PFSK-1 (cell line): ENCODE measurements at regions not wholly inside any gene's neighbourhood (a gene's known extent, or its start where the extent isn't known, plus 50 kb on each side); places are given as distances from the start of the nearest gene placed in this dataset.

Source experiments
- FOXP2 ChIP-seq: optimal IDR thresholded peaks from 2 replicates; pipeline ENCODE3; 2011; ENCODE audit warnings: borderline replicate concordance, control low read depth, inconsistent platforms; ENCODE audit not compliant: insufficient read depth; ENCODE audit errors: extremely low read length, extremely low read depth
- POLR2AphosphoS5 ChIP-seq: IDR thresholded peaks from 2 replicates; pipeline ENCODE4 v1.6.1; 2012; ENCODE audit warnings: low read depth, mild to moderate bottlenecking, control low read depth, low read length, moderate library complexity
- REST ChIP-seq, 2 experiments: IDR thresholded peaks; 2 replicates each; pipeline versions ENCODE4 v1.6.1 to v1.8.0; 2011 to 2012; ENCODE audit warnings: low read depth in 2 of 2, low read length in 2 of 2, control low read depth in 1 of 2, inconsistent platforms in 1 of 2, mild to moderate bottlenecking in 1 of 2, moderate library complexity in 1 of 2; ENCODE audit not compliant: insufficient read depth in 1 of 2
- SIN3A ChIP-seq: IDR thresholded peaks from 2 replicates; pipeline ENCODE4 v1.6.1; 2012; ENCODE audit warnings: mild to moderate bottlenecking, low read length, moderate library complexity, borderline replicate concordance; ENCODE audit not compliant: insufficient read depth
- TAF1 ChIP-seq: IDR thresholded peaks from 2 replicates; pipeline ENCODE4 v1.6.1; 2012; ENCODE audit warnings: low read length, control low read depth, borderline replicate concordance; ENCODE audit not compliant: insufficient read depth

- TF ChIP-seq REST (IDR thresholded peaks at IDR 0.05; ENCODE audit: insufficient read depth in 1 of 2, low read depth in 2 of 2, low read length in 2 of 2) = no peak
- no peak for TF ChIP-seq POLR2AphosphoS5
- no peak for TF ChIP-seq TAF1
- TF ChIP-seq SIN3A = no peak
- no peak for TF ChIP-seq FOXP2
These were observed 568.7 kb downstream of the METTL4 start for GRCh38 chr18:2002604-2003003.
